Right lobe of liver (tissue), 4 donors: ENCODE measurements at regions not wholly inside any gene's neighbourhood (a gene's known extent, or its start where the extent isn't known, plus 50 kb on each side); places are given as distances from the start of the nearest gene placed in this dataset.

ENCODE experiments used
- POLR2A ChIP-seq: fragments of 450-650 bp; IDR thresholded peaks from one replicate; pipeline ENCODE4 v1.6.1; 2017; ENCODE audit warnings: antibody characterized with exemption, mild to moderate bottlenecking
- TF ChIP-seq, protein P1 (sequence below), 4 donors: fragments of 200-600 bp in 3 of 4; fragments of 450-650 bp in 1 of 4; IDR thresholded peaks; one replicate each; pipeline versions ENCODE4 v1.5.1 to v1.8.0; 2016 to 2022; ENCODE audit warnings: antibody characterized with exemption in 4 of 4, mild to moderate bottlenecking in 2 of 4
- donor health status: DM: no; HTN: no; CAD: no.
- donor health status: DM: no; HTN: no; CAD: no.
- donor health status: DM: no; HTN: yes; CAD: no.

GRCh38 chr5:40221796-40222195 is 457.9 kb upstream of the PTGER4 start:
- TF ChIP-seq, protein P1, sequence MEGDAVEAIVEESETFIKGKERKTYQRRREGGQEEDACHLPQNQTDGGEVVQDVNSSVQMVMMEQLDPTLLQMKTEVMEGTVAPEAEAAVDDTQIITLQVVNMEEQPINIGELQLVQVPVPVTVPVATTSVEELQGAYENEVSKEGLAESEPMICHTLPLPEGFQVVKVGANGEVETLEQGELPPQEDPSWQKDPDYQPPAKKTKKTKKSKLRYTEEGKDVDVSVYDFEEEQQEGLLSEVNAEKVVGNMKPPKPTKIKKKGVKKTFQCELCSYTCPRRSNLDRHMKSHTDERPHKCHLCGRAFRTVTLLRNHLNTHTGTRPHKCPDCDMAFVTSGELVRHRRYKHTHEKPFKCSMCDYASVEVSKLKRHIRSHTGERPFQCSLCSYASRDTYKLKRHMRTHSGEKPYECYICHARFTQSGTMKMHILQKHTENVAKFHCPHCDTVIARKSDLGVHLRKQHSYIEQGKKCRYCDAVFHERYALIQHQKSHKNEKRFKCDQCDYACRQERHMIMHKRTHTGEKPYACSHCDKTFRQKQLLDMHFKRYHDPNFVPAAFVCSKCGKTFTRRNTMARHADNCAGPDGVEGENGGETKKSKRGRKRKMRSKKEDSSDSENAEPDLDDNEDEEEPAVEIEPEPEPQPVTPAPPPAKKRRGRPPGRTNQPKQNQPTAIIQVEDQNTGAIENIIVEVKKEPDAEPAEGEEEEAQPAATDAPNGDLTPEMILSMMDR (IDR thresholded peaks at IDR 0.05): no peak
- no peak for TF ChIP-seq POLR2A
